Duodenal mucosa (tissue), 2 donors: ENCODE measurements at regions not wholly inside any gene's neighbourhood (a gene's known extent, or its start where the extent isn't known, plus 50 kb on each side); places are given as distances from the start of the nearest gene placed in this dataset.
"Not testable (repeated sequence)": the region's sequence is repeated elsewhere in the genome, so short reads cannot be mapped to it uniquely, and the experiment has no call there.

Source experiments
- H3K27ac ChIP-seq: one replicate; pipeline ENCODE4 v1.7.0; 2013; ENCODE audit warnings: low read depth, low read length
- H3K27me3 ChIP-seq, 2 donors: one replicate each; pipeline ENCODE4 v1.7.0; 2013; ENCODE audit warnings: low read length in 2 of 2, control low read depth in 1 of 2; ENCODE audit not compliant: insufficient read depth in 2 of 2, control insufficient read depth in 1 of 2
- H3K36me3 ChIP-seq, 2 donors: one replicate each; pipeline ENCODE4 v1.7.0; 2013; ENCODE audit warnings: low read length in 2 of 2, control low read depth in 1 of 2; ENCODE audit not compliant: insufficient read depth in 2 of 2, control insufficient read depth in 1 of 2
- H3K4me1 ChIP-seq, 2 donors: one replicate each; pipeline ENCODE4 v1.7.0; 2013; ENCODE audit warnings: low read length in 2 of 2, control low read depth in 1 of 2; ENCODE audit not compliant: insufficient read depth in 2 of 2, control insufficient read depth in 1 of 2
- H3K4me3 ChIP-seq, 2 donors: one replicate each; pipeline ENCODE4 v1.7.0; 2013; ENCODE audit warnings: low read length in 2 of 2, low read depth in 1 of 2
- H3K9ac ChIP-seq, 2 donors: one replicate each; pipeline ENCODE4 v1.7.0; 2013; ENCODE audit warnings: low read length in 2 of 2, low read depth in 1 of 2
- H3K9me3 ChIP-seq, 2 donors: one replicate each; pipeline ENCODE4 v1.7.0; 2013; ENCODE audit warnings: low read length in 2 of 2, control low read depth in 1 of 2; ENCODE audit not compliant: control insufficient read depth in 1 of 2

DNA sequence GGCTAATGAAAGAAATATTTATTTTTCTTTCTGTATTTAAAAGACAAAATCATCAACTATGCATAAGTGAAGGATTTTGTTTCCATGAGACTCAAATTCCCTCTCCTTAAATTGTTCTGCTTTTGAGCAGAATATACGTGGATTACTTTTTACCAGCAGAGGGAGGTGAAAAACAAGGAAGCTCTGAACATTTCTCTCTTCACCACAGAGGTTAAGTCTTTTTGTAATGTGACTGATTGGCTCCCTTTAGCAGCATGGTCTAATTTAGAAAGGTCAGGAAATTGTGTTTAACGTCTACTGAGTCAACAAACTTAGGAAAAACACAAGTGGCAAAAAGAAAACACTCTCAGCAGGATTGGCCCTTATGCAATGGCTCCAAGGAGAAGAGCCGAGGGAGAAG lies 55.1 kb upstream of the F9 start:
- H3K4me3 ChIP-seq: no peak overlapping the region
- H3K27me3 ChIP-seq: no peaks in the 10 kb centered on the region
- no peak overlapping the region for H3K9ac ChIP-seq
- H3K36me3 ChIP-seq: no peaks in the 10 kb centered on the region
- H3K9me3 ChIP-seq: no peaks in the 10 kb centered on the region
- no peaks in the 10 kb centered on the region for H3K4me1 ChIP-seq
- H3K27ac ChIP-seq: no peak overlapping the region

DNA sequence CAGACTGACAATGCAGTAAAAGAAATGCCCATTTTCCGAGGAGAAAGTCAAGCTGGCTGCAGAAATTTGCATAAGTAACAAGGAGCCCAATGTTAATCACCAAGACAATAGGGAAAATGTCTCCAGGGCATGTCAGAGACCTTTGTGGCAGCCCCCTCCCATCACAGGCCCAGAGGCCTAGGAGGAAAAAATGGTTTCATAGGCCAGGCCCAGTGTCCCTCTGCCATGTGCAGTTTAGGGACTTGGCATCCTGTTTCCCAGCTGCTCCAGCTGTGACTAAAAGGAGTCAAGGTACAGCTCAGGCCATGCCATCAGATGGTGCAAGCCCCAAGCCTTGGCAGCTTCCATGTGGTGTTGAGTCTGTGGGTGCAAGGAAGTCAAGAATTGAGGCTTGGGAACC lies 68.6 kb upstream of the F9 start:
- not testable (repeated sequence) for H3K9me3 ChIP-seq, H3K4me3 ChIP-seq, H3K9ac ChIP-seq, H3K4me1 ChIP-seq, H3K27ac ChIP-seq, H3K36me3 ChIP-seq, H3K27me3 ChIP-seq

DNA sequence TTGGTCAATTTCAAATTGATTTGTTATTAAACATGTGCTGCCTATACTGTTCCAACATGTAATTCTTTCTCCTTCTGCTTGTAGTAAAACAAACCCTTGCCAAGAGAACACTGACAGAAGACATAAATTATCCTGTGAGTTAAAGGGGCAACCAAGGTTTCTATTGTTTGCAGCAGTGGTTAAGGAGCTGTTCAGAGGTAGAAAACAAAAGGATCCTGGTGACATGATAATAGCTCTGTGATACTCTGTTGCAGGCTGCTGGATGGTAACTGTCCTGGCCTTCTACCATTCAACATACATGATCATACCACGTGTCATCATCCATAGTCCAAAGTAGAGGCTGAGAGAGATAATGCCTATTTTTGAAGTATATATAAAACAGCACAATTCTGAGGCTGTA lies 75.8 kb upstream of the F9 start:
- H3K4me1 ChIP-seq: no peaks in the 10 kb centered on the region
- H3K9me3 ChIP-seq: no peaks in the 10 kb centered on the region
- H3K9ac ChIP-seq: no peak overlapping the region
- no peak overlapping the region for H3K27ac ChIP-seq
- no peak overlapping the region for H3K4me3 ChIP-seq
- H3K27me3 ChIP-seq: no peaks in the 10 kb centered on the region
- no peaks in the 10 kb centered on the region for H3K36me3 ChIP-seq

DNA sequence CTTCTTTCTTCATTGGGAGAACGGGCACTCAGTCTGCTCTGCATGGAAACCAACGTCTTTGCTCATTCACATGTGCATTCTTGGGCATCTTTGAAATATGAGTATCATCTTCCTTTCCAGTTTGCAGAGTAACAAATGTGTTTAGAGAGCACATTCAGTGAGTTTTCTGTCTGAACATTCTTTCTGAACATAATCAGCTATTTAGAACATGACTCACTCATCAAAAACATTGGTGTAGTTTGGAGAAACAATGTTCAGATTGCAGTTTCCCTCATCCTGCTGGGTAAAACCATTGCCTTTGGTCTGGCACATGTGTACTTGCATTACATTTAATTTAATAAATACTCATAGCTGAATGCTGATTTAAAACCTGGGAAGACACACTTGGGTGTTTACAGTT lies 81.5 kb upstream of the F9 start:
- Histone ChIP-seq H3K4me1 (no peaks in the 10 kb centered on the region), H3K9ac (no peak overlapping the region), H3K27me3 (no peaks in the 10 kb centered on the region), H3K27ac (no peak overlapping the region), H3K4me3 (no peak overlapping the region), H3K9me3 (peaks cover 0 to 2% of the 10 kb centered on the region in 2 donors), H3K36me3 (no peaks in the 10 kb centered on the region)

DNA sequence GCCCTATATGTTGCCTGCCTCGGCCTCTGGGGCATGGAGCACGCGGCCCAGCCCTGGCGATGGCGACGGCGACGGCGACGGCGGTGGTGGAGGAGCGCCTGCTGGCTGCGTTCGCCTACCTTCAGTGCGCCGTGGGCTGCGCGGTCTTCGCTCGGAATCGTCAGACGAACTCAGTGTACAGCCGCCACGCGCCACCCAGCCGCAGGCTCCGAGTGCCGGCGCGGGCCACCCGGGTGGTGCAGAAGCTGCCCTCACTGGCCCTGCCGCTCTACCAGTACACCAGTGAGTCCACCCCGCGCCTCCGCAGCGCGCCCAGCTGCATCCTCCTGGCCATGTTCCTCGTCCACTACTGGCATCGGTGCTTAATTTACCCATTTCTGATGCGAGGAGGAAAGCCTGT lies 83.7 kb upstream of the F9 start:
- no peak overlapping the region for H3K9ac ChIP-seq
- H3K4me1 ChIP-seq: no peaks in the 10 kb centered on the region
- no peak overlapping the region for H3K27ac ChIP-seq
- no peak overlapping the region for H3K4me3 ChIP-seq
- no peaks in the 10 kb centered on the region for H3K36me3 ChIP-seq
- H3K9me3 ChIP-seq: peaks cover 0 to 2% of the 10 kb centered on the region in 2 donors
- no peaks in the 10 kb centered on the region for H3K27me3 ChIP-seq

DNA sequence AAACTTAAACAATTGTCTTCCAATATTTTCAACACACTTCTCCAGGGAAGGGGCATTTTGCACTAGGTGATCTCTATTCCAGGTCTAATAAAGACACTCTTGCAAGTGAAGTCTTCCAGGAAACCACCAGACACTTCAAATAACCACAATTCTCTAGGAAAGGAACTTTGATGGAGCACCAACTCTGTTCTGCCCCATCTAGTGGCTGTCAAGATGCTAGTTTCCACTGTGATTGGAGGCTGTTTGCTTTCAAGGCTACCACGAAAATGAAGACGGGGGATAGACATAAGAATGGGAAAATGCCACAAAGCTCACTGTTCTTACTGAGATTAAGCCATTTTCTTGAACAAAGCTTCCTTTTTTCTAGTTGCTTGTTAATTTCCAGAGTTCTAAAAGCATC lies 100.6 kb upstream of the F9 start:
- H3K36me3 ChIP-seq: no peaks in the 10 kb centered on the region
- no peaks in the 10 kb centered on the region for H3K27me3 ChIP-seq
- no peaks in the 10 kb centered on the region for H3K4me1 ChIP-seq
- H3K27ac ChIP-seq: no peak overlapping the region
- H3K9me3 ChIP-seq: no peaks in the 10 kb centered on the region
- no peak overlapping the region for H3K4me3 ChIP-seq
- no peak overlapping the region for H3K9ac ChIP-seq

DNA sequence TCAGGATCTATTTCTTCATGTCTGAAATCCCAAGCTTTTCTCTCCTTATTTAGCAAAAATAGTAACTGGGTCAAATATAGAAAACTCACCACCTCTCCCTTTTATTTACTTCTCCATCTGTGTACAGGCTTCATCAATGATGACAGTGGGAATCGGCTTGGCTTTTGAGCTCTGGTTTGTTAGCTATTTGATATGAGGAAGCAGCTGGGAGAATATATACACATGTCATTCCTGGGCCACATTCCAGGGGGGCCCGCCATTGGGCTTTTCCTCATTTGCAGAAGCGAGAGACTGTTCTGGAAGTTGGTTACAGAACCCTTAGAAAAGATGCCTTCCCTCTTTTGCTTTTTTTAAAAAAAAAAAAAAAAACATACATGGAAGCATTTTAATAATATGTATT lies 107.4 kb upstream of the F9 start:
- Histone ChIP-seq H3K4me1 (no peaks in the 10 kb centered on the region), H3K9me3 (no peaks in the 10 kb centered on the region), H3K27me3 (no peaks in the 10 kb centered on the region), H3K4me3 (no peak overlapping the region), H3K9ac (no peak overlapping the region), H3K36me3 (no peaks in the 10 kb centered on the region), H3K27ac (no peak overlapping the region)

DNA sequence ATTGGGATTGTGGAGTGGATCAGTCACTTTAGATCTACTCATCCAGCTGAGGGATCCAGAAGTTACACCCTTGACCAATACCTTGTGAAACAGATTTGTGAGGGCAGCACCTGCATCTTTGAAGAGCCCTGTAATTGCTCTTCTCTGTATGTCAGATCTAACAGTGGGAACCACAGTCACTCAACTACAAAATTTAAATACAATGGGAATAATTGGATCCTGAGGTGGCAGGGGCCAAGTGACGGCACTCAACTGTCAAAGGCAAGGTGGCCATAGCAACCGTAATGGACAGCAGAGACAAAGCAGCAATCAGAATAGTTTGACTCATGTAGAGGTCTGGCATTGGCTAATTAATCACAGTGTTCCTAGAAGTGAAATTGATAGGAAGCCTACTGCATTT lies 132.3 kb upstream of the F9 start:
- not testable (repeated sequence) for H3K4me1 ChIP-seq, H3K4me3 ChIP-seq, H3K9me3 ChIP-seq, H3K27me3 ChIP-seq, H3K9ac ChIP-seq, H3K27ac ChIP-seq, H3K36me3 ChIP-seq

DNA sequence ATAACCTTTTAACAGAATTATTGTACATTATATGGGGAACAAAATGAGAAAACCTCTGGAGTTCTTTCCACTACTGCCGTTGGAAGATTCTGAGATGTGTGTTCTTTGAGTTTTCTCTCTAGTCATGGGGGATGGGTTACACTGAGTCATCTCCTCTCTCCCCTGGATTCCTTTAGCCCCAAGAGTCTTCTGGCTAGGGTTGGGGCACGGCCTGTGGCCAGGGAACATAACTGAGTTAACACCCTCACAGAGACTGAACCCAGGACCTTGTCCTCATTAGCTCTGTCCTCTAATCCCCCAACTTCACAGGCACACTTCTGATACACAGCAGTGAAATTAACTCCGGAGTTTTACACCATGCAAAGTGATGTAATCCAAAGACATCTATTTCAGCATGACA lies 142.3 kb upstream of the F9 start:
- no peak overlapping the region for H3K4me3 ChIP-seq
- H3K9me3 ChIP-seq: no peaks in the 10 kb centered on the region
- H3K4me1 ChIP-seq: no peaks in the 10 kb centered on the region
- H3K36me3 ChIP-seq: no peaks in the 10 kb centered on the region
- H3K27me3 ChIP-seq: no peaks in the 10 kb centered on the region
- no peak overlapping the region for H3K9ac ChIP-seq
- H3K27ac ChIP-seq: no peak overlapping the region

DNA sequence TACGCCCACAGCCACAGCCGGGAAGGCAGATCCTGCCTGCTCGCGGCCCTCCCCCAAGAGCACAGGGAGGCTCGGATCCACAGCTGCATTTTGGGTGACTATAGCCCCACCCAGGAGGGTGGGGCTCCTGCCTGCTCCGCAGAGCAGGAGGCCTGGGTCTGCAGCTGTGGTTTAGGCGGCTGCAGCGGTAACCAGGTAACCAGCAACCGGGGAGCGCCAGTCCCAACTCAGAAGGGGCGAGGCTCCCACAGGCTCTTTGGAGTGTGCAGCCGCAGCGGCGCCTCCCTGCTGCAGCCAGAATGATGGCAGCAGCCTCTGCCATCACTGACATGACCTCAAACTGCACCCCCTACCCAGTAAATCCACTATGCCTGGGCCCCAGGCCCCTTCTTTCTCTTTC lies 148.0 kb upstream of the F9 start:
- Histone ChIP-seq H3K36me3 (no peaks in the 10 kb centered on the region), H3K4me1 (no peaks in the 10 kb centered on the region), H3K4me3 (no peak overlapping the region), H3K27ac (no peak overlapping the region), H3K9me3 (no peaks in the 10 kb centered on the region), H3K9ac (no peak overlapping the region), H3K27me3 (no peaks in the 10 kb centered on the region)

DNA sequence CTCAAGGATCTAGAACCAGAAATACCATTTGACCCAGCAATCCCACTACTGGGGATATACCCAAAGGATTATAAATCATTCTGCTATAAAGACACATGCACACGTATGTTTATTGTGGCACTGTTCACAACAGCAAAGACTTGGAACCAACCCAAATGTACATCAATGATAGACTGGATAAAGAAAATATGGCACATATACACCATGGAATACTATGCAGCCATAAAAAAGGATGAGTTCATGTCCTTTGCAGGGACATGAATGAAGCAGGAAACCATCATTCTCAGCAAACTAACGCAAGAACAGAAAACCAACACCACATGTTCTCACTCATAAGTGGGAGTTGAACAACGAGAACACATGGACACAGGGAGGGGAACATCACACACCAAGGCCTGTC lies 154.0 kb upstream of the F9 start:
- H3K9me3 ChIP-seq, H3K4me1 ChIP-seq, H3K36me3 ChIP-seq, H3K4me3 ChIP-seq, H3K9ac ChIP-seq, H3K27me3 ChIP-seq, H3K27ac ChIP-seq: not testable (repeated sequence)
